Astrocyte of the cerebellum (primary cell): ENCODE measurements at regions not wholly inside any gene's neighbourhood (a gene's known extent, or its start where the extent isn't known, plus 50 kb on each side); places are given as distances from the start of the nearest gene placed in this dataset.
"Not testable (repeated sequence)": the region's sequence is repeated elsewhere in the genome, so short reads cannot be mapped to it uniquely, and the experiment has no call there.

Source experiments
- DNase-seq: peaks from one replicate; pipeline ENCODE4 v3.0.0-alpha.2; 2011; ENCODE audit warnings: low read depth
- H3K4me3 ChIP-seq: 2 replicates; pipeline ENCODE4 v1.5.1; 2011; ENCODE audit warnings: mild to moderate bottlenecking, low read depth, low read length, moderate library complexity
- in situ Hi-C: cut with HindIII; loops from 2 replicates; pipeline ENCODE4 v1.10.0; 2017; ENCODE audit warnings: low sequenced_read_pairs
- TF ChIP-seq, protein P1 (sequence below): IDR thresholded peaks from 2 replicates; pipeline ENCODE4 v1.5.1; 2012; ENCODE audit warnings: low read length, low read depth, moderate library complexity, mild to moderate bottlenecking; ENCODE audit errors: missing control alignments

DNA sequence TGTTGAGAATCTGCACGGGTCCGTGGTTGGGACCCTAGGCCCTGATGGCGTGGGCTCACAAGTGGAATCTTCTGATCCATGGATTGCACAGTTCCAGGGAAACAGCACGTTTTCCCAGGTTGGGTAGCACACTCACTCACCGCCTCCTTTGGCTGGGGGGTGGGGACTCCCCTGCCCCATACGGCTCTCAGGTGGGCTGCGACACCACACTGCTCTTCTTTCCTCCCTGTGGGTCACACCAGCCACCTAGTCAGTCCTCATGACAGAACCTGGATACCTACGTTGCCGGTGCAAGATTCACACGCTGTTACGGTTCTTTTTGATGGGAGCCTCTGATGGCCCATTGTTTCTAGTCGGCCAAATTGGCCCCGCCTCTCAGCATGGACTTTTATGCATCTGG lies 312.0 kb downstream of the MMUT start:
- in situ Hi-C loops: no loop called here
- H3K4me3 ChIP-seq: no peak overlapping the region
- DNase-seq: no peak
- TF ChIP-seq, protein P1, sequence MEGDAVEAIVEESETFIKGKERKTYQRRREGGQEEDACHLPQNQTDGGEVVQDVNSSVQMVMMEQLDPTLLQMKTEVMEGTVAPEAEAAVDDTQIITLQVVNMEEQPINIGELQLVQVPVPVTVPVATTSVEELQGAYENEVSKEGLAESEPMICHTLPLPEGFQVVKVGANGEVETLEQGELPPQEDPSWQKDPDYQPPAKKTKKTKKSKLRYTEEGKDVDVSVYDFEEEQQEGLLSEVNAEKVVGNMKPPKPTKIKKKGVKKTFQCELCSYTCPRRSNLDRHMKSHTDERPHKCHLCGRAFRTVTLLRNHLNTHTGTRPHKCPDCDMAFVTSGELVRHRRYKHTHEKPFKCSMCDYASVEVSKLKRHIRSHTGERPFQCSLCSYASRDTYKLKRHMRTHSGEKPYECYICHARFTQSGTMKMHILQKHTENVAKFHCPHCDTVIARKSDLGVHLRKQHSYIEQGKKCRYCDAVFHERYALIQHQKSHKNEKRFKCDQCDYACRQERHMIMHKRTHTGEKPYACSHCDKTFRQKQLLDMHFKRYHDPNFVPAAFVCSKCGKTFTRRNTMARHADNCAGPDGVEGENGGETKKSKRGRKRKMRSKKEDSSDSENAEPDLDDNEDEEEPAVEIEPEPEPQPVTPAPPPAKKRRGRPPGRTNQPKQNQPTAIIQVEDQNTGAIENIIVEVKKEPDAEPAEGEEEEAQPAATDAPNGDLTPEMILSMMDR: no peak

DNA sequence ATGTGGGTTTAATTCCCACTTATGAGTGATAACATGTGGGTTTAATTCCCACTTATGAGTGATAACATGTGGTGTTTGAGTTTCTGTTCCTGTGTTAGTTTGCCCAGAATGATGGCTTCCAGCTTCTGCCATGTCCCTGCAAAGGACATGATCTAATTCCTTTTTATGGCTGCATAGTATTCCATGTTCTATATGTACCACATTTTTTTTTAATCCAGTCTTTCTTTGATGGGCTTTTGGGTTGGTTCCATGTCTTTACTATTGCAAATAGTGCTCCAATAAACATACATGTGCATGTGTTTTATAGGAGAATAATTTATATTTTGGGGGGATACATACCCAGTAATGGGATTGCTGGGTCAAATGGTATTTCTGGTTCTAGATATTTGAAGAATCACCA lies 317.8 kb downstream of the MMUT start:
- H3K4me3 ChIP-seq: no peak overlapping the region
- DNase-seq: no peak
- TF ChIP-seq, protein P1: no peak
- in situ Hi-C loops: no loop called here

DNA sequence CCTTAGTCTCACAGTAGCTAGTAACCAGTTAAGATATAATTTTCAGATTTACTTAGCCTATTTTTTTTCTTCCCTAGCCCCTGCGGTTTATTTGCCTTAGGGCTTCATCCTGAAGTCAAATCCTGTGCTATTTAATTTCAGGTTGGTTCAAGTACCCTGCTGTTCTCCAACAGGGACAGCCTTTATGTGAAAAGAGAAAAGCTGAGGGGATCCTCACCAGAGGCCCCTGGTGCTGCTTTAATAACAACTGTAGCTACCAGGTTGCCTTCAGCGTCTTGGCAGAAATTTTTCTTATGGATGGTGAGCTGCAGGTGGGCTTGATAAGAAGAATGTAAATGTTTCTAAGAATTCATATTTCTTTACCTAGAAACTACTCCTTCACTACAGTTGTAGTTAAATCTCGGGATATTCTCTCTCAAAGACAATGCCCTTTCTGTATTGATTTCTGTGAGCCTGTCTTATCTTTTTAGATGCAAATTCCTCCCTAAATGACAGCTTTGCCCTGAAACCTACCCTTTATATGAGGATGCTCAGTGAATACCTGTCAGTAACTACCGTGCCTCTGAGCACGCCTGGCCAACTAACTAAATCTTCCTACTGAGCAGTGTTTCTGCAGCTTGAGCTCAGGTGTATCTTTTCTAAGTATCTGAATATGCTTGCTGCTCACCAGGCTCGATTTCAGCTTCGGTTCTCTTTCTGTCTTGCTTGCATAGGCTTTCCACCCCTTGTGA lies 320.5 kb downstream of the MMUT start:
- in situ Hi-C loops: no loop called here
- no peak overlapping the region for H3K4me3 ChIP-seq
- TF ChIP-seq, protein P1: no peak
- DNase-seq: no peak

DNA sequence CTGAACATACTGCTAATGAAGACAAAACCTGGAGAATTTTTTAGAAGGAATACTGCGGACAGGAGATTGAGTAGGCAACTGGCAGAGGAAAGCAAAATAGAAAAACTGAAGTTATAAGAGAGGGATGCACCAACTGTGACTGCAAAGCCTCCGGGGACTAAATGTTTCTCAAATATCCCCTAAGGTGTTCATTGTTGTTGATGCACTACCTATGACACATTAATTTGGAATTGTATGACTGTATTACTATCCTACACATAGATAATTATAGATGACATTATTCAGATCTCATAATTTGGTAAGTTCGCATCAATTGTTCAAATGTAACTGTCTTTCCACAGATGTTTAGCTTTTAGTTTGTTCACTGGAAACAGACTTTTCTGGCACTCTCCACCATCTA lies 341.1 kb downstream of the MMUT start:
- DNase-seq: no peak
- H3K4me3 ChIP-seq: no peak overlapping the region
- in situ Hi-C loops: no loop called here
- TF ChIP-seq, protein P1: no peak

DNA sequence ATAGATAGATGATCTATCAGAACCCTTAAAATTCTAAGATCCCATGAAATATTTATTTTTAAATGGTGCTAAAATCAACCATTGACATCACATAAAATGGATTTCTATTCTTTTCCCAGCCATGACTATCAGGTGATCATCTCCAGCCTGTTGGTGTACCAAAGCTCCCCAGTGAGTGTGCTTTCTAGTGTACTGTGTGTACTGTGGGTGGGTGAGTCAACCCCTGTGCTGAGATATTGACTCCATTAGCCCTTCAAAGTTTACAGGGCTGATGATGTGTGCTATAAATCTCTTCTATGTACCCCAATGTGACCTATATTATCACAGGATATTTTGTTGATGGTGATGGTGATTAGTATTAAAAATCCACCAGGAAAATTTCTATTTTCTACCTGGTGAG lies 344.6 kb downstream of the MMUT start:
- no peak for DNase-seq
- TF ChIP-seq, protein P1: no peak
- H3K4me3 ChIP-seq: no peak overlapping the region
- in situ Hi-C loops: no loop called here

DNA sequence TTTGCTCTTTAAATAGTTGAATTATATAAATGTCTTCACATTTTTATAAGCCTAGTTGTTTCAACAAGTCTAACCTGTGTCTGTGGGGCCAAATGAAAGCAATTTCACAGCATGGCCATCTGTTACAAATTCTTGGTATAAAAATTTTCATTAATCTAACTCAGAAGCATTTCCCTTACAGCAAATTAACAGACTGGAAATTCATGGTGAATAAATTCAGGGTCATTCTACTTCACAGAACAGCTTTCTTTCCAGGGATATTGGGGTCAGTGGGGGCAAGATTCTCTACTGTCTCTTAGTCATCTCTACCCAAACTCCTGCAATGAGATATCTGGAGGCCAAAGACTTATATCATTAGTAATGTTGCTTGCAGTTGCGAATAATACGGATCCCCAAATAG lies 352.1 kb downstream of the MMUT start:
- in situ Hi-C loops: no loop called here
- no peak for DNase-seq
- H3K4me3 ChIP-seq: no peak overlapping the region
- TF ChIP-seq, protein P1: no peak

DNA sequence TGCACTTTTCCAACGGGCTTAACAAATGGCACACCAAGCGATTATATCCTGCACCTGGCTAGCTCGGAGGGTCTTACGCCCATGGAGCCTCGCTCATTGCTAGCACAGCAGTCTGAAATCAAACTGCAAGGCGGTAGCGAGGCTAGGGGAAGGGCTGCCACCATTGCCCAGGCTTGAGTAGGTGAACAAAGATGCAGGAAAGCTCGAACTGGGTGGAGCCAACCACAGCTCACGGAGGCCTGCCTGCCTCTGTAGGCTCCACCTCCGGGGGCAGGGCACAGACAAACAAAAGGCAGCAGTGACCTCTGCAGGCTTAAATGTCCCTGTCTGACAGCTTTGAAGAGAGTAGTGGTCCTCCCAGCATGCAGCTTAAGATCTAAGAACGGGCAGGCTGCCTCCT lies 365.4 kb downstream of the MMUT start:
- H3K4me3 ChIP-seq, DNase-seq, in situ Hi-C loops: not testable (repeated sequence)
